K562 (cell line): ENCODE measurements at regions not wholly inside any gene's neighbourhood (a gene's known extent, or its start where the extent isn't known, plus 50 kb on each side); places are given as distances from the start of the nearest gene placed in this dataset.

ENCODE experiments used
- ATAC-seq: fragments of 200-7000 bp; cut with Tn5 transposase; 3 replicates; pipeline ENCODE4 v1.9.1; 2020; ENCODE audit warnings: moderate library complexity
- BruUV-seq: library from RNA; stranded (reverse); fragments of 400-500 nt; replicated peaks from 2 replicates; lab custom pipeline; 2021; lab: Mats Ljungman, UMichigan
- CTCF ChIA-PET: fragments of 300-600 bp; formaldehyde crosslinking; extraction: SDS; loops from one replicate; lab custom pipeline; 2021; ENCODE audit warnings: low intra/inter-chr PET ratio; lab: Yijun Ruan, JAX
- POLR2A ChIA-PET: fragments of 300-600, 350-650 bp; sonication (Branson Sonifier 250); formaldehyde crosslinking; extraction: SDS; loops from one replicate; lab custom pipeline; 2021; ENCODE audit warnings: antibody characterized with exemption, inconsistent platforms; lab: Yijun Ruan, JAX
- DNase-seq, 4 experiments: peaks; one replicate each; pipeline versions ENCODE4 v3.0.0 to v3.0.0-alpha.2; 2011 to 2018; ENCODE audit warnings: low spot score in 3 of 4, mixed read lengths in 3 of 4; ENCODE audit errors: extremely low read depth in 1 of 4
- FAIRE-seq: peaks from 2 replicates; lab custom pipeline; 2011; peaks lifted over from hg19 to GRCh38; lab: Jason Lieb, UNC
- H2AFZ ChIP-seq: 2 replicates; pipeline ENCODE4 v1.6.0; 2011; ENCODE audit warnings: low read depth, low read length, control low read depth, inconsistent platforms
- H3K27ac ChIP-seq: fragments of 200-600 bp; 3 replicates; pipeline ENCODE4 v1.8.0; 2011; ENCODE audit warnings: low read depth, mild to moderate bottlenecking, control low read depth, inconsistent platforms, low read length, moderate library complexity, mixed read lengths; ENCODE audit errors: extremely low read depth
- H3K27me3 ChIP-seq, 2 experiments: fragments of 300-600 bp in 1 of 2; 2 replicates in 1 of 2; 3 replicates in 1 of 2; pipeline versions ENCODE4 v1.6.0 to v1.8.0; 2011; ENCODE audit warnings: inconsistent platforms in 2 of 2, low read length in 2 of 2, mild to moderate bottlenecking in 1 of 2, mixed read lengths in 1 of 2, moderate library complexity in 1 of 2; ENCODE audit not compliant: control insufficient read depth in 2 of 2, insufficient read depth in 2 of 2
- H3K36me3 ChIP-seq: fragments of 300-600 bp; 3 replicates; pipeline ENCODE4 v1.8.0; 2011; ENCODE audit warnings: mild to moderate bottlenecking, low read length, inconsistent platforms; ENCODE audit not compliant: control insufficient read depth, insufficient read depth
- H3K4me1 ChIP-seq, 2 experiments: fragments of 200-600 bp in 1 of 2; replicated peaks in 1 of 2; 2 replicates in 1 of 2; 3 replicates in 1 of 2; pipeline versions ENCODE4 v1.5.1 to v1.8.0; 2011; ENCODE audit warnings: inconsistent platforms in 2 of 2, low read length in 2 of 2, mild to moderate bottlenecking in 1 of 2, mixed read lengths in 1 of 2, moderate library complexity in 1 of 2; ENCODE audit not compliant: control insufficient read depth in 2 of 2, insufficient read depth in 2 of 2
- H3K4me2 ChIP-seq: 2 replicates; pipeline ENCODE4 v1.6.1; 2011; ENCODE audit warnings: low read length, control low read depth, inconsistent platforms, mixed read lengths; ENCODE audit not compliant: insufficient read depth
- H3K4me3 ChIP-seq: fragments of 200-600 bp; sonication (generic), shearing (Covaris generic); 2 replicates; pipeline ENCODE4 v1.5.1; 2016; ENCODE audit warnings: control low read depth, inconsistent platforms
- H3K79me2 ChIP-seq: fragments of 200-600 bp; 3 replicates; pipeline ENCODE4 v1.8.0; 2011; ENCODE audit warnings: low read length, inconsistent platforms; ENCODE audit not compliant: control insufficient read depth, insufficient read depth
- H3K9ac ChIP-seq, 2 experiments: 2 replicates each; pipeline versions ENCODE4 v1.6.0 to v1.6.1; 2011; ENCODE audit warnings: low read depth in 2 of 2, low read length in 2 of 2, control low read depth in 1 of 2, inconsistent platforms in 1 of 2, mild to moderate bottlenecking in 1 of 2, mixed read lengths in 1 of 2; ENCODE audit not compliant: insufficient read depth in 1 of 2
- H3K9me1 ChIP-seq: one replicate; pipeline ENCODE4 v1.6.0; 2011; ENCODE audit warnings: inconsistent platforms, mild to moderate bottlenecking, low read length, moderate library complexity; ENCODE audit not compliant: control insufficient read depth, insufficient read depth
- H3K9me3 ChIP-seq: replicated peaks from 2 replicates; pipeline ENCODE4 v1.5.1; 2011; ENCODE audit warnings: low read depth, low read length, inconsistent platforms; ENCODE audit not compliant: control insufficient read depth, insufficient read depth
- H4K20me1 ChIP-seq: replicated peaks from 2 replicates; pipeline ENCODE4 v1.6.1; 2011; ENCODE audit warnings: low read length, inconsistent platforms, mixed read lengths; ENCODE audit not compliant: control insufficient read depth, insufficient read depth
- ATF7 ChIP-seq: fragments of 450-650 bp; IDR thresholded peaks from 2 replicates; pipeline ENCODE4 v1.7.1; 2014; ENCODE audit warnings: mild to moderate bottlenecking, moderate library complexity
- CXXC5 ChIP-seq: fragments of 250-450 bp; sonication (Bioruptor Pico); IDR thresholded peaks from 2 replicates; pipeline ENCODE4 v1.8.0; 2022; ENCODE audit warnings: inconsistent platforms, mild to moderate bottlenecking, moderate library complexity
- ETV1 ChIP-seq: fragments of 450-650 bp; conservative IDR thresholded peaks from 2 replicates; pipeline ENCODE4 v1.6.1; 2016; ENCODE audit warnings: missing genetic modification characterization, control low read depth, low read depth, missing compliant biosample characterization
- GABPA ChIP-seq: fragments of 200-800 bp; sonication (Bioruptor generic); conservative IDR thresholded peaks from 2 replicates; pipeline ENCODE4 v1.6.1; 2016; ENCODE audit warnings: low read depth, missing genetic modification characterization, missing compliant biosample characterization
- IFI16 ChIP-seq: fragments of 250-450 bp; sonication (Bioruptor Pico); IDR thresholded peaks from 2 replicates; pipeline ENCODE4 v2.1.2; 2022; ENCODE audit warnings: mild to moderate bottlenecking, inconsistent platforms
- ILK ChIP-seq: fragments of 450-650 bp; IDR thresholded peaks from 2 replicates; pipeline ENCODE4 v1.6.1; 2016; ENCODE audit warnings: missing genetic modification characterization, low read depth, mild to moderate bottlenecking, missing compliant biosample characterization, moderate library complexity, borderline replicate concordance
- JUND ChIP-seq, 2 experiments: IDR thresholded peaks; 2 replicates in 1 of 2; 3 replicates in 1 of 2; pipeline ENCODE4 v1.6.1; 2011; ENCODE audit warnings: borderline replicate concordance in 2 of 2, low read depth in 2 of 2, low read length in 2 of 2, improper control_type of control experiment in 1 of 2, missing biosample characterization in 1 of 2, missing genetic modification characterization in 1 of 2, missing genetic modification reagents in 1 of 2
- MTF1 ChIP-seq: fragments of 250-450 bp; sonication (Bioruptor Pico); IDR thresholded peaks from 2 replicates; pipeline ENCODE4 v1.9.0; 2021; ENCODE audit warnings: moderate library complexity, mild to moderate bottlenecking, inconsistent platforms, borderline replicate concordance
- PTTG1 ChIP-seq: fragments of 450-650 bp; IDR thresholded peaks from 2 replicates; pipeline ENCODE4 v1.6.1; 2016; ENCODE audit warnings: low read depth, mild to moderate bottlenecking, missing genetic modification characterization, missing compliant biosample characterization
- THRAP3 ChIP-seq: fragments of 450-650 bp; IDR thresholded peaks from 2 replicates; pipeline ENCODE4 v1.6.1; 2016; ENCODE audit warnings: mild to moderate bottlenecking, inconsistent platforms, borderline replicate concordance
- TSC22D4 ChIP-seq: fragments of 450-650 bp; IDR thresholded peaks from 2 replicates; pipeline ENCODE4 v1.6.1; 2016; ENCODE audit warnings: missing genetic modification characterization, missing biosample characterization, control low read depth
- YY1 ChIP-seq, 3 experiments: IDR thresholded peaks; 2 replicates each; pipeline ENCODE4 v1.6.1; 2011; ENCODE audit warnings: low read length in 2 of 3, mild to moderate bottlenecking in 2 of 3, moderate library complexity in 2 of 3, borderline replicate concordance in 1 of 3, control low read depth in 1 of 3, low read depth in 1 of 3; ENCODE audit not compliant: insufficient read depth in 3 of 3, insufficient replicate concordance in 2 of 3, control insufficient read depth in 1 of 3, insufficient read length in 1 of 3; ENCODE audit errors: extremely low read depth in 1 of 3
- ZNF133 ChIP-seq: fragments of 250-450 bp; sonication (Bioruptor Pico); IDR thresholded peaks from 2 replicates; pipeline ENCODE4 v1.4.0; 2020; ENCODE audit warnings: mild to moderate bottlenecking
- ZNF184 ChIP-seq: sonication (generic); formaldehyde crosslinking; IDR thresholded peaks from 2 replicates; pipeline ENCODE4 v1.5.0; 2020; ENCODE audit warnings: missing genetic modification reagents
- ZNF347 ChIP-seq: fragments of 450-650 bp; formaldehyde crosslinking; IDR thresholded peaks from 2 replicates; pipeline ENCODE4 v1.4.0; 2020; ENCODE audit warnings: low read depth, mild to moderate bottlenecking, moderate library complexity
- WGBS: fragments of 100-300 bp; shearing (Covaris generic); methylation state at CpG from one replicate; pipeline ENCODE4 v1.1.6; 2016; ENCODE audit warnings: low coverage, mixed read lengths; ENCODE audit not compliant: insufficient coverage; ENCODE audit errors: missing lambda C conversion rate; 5-methylcytosine and 5-hydroxymethylcytosine counted together
- in situ Hi-C: fragments of 300-500 bp; cut with MboI; formaldehyde crosslinking; loops from 4 replicates; pipeline ENCODE4 v1.15.0; 2018; ENCODE audit warnings: inconsistent platforms, mixed read lengths
- intact Hi-C: fragments of 100-400 bp; cut with micrococcal nuclease; formaldehyde crosslinking; loops from 2 replicates; pipeline ENCODE4 v1.14.2; 2022
- TF ChIP-seq, protein P1 (sequence below): fragments of 450-650 bp; IDR thresholded peaks from 2 replicates; pipeline ENCODE4 v1.6.1; 2016; ENCODE audit warnings: antibody characterized with exemption

DNA sequence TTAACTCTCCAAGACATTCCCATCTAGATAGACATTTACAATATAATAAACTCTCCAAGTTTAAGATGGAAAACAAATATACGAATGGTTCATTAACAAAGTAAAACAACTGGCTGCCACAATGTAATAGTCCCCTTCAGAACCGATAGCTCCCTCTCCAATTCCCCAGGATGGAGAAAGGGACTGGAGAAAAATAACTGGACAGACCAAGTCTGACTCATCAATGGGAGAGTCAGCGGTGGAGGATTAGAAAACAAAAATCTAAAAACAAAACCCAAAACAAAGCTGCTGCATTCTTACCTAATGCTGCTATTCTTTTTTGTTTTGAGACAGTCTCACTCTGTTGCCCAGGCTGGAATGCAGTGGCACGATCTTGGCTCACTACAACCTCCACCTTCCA lies 468.1 kb downstream of the SHQ1 start:
- FAIRE-seq: no peak
- POLR2A ChIA-PET: no interaction called here

GRCh38 chr3:72379500-72380187 lies 468.6 kb downstream of the SHQ1 start:
- no peak overlapping the region for H3K27ac ChIP-seq
- peaks cover 40% of the 10 kb centered on the region for H4K20me1 ChIP-seq
- intact Hi-C loops: no loop called here
- POLR2A ChIA-PET: no interaction called here
- no peak overlapping the region for H3K4me2 ChIP-seq
- ATAC-seq (no peak), DNase-seq (no peak), FAIRE-seq (no peak)
- H2AFZ ChIP-seq: no peak overlapping the region
- H3K4me1 ChIP-seq: peaks cover 0 to 21% of the 10 kb centered on the region in 2 experiments; a peak in 3 of 5 replicates
- no peaks in the 10 kb centered on the region for H3K27me3 ChIP-seq
- H3K79me2 ChIP-seq: peaks cover 67% of the 10 kb centered on the region
- BruUV-seq: no TSS peak
- peaks cover 51% of the 10 kb centered on the region for H3K36me3 ChIP-seq
- 79% methylated on average over 1 of the region's 1 CpG for WGBS
- H3K9me1 ChIP-seq: no peaks in the 10 kb centered on the region
- CTCF ChIA-PET: no interaction called here
- H3K9me3 ChIP-seq: no peaks in the 10 kb centered on the region
- in situ Hi-C loops: no loop called here
- H3K9ac ChIP-seq: no peak overlapping the region
- no peak overlapping the region for H3K4me3 ChIP-seq
- TF ChIP-seq TSC22D4 (no peak), IFI16 (no peak), GABPA (tag) (no peak), CXXC5 (CRISPR knock-in tag) (no peak), PTTG1 (no peak), ZNF347 (no peak), ETV1 (no peak), ILK (tag) (no peak), ZNF184 (no peak), ATF7 (no peak), ZNF133 (CRISPR knock-in tag) (no peak), MTF1 (CRISPR knock-in tag) (no peak), THRAP3 (no peak)
- TF ChIP-seq, protein P1, sequence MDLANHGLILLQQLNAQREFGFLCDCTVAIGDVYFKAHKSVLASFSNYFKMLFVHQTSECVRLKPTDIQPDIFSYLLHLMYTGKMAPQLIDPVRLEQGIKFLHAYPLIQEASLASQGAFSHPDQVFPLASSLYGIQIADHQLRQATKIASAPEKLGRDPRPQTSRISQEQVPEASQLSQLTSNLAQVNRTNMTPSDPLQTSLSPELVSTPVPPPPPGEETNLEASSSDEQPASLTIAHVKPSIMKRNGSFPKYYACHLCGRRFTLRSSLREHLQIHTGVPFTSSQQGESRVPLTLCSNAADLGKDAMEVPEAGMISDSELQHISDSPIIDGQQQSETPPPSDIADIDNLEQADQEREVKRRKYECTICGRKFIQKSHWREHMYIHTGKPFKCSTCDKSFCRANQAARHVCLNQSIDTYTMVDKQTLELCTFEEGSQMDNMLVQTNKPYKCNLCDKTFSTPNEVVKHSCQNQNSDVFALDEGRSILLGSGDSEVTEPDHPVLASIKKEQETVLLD: no peak

More for the DNA sequence above, 468.1 kb downstream of the SHQ1 start:
- Histone ChIP-seq H3K9ac (no peak overlapping the region), H4K20me1 (peaks cover 46% of the 10 kb centered on the region), H3K27me3 (no peaks in the 10 kb centered on the region), H3K27ac (no peak overlapping the region), H3K9me3 (no peaks in the 10 kb centered on the region), H2AFZ (no peak overlapping the region), H3K36me3 (peaks cover 52% of the 10 kb centered on the region), H3K9me1 (no peaks in the 10 kb centered on the region), H3K4me3 (no peak overlapping the region), H3K79me2 (peaks cover 73% of the 10 kb centered on the region), H3K4me1 (peaks cover 0 to 25% of the 10 kb centered on the region in 2 experiments; a peak in 3 of 5 replicates), H3K4me2 (no peak overlapping the region)
- no peak for ATAC-seq
- TF ChIP-seq JUND (IDR thresholded peaks at IDR 0.05; ENCODE audit: borderline replicate concordance, low read depth, low read length) (0 out of 2 replicates have a peak, but pooled peaks have one; percentile 15), JUND (tag; IDR thresholded peaks at IDR 0.05; ENCODE audit: borderline replicate concordance, low read depth, low read length) (no peak), YY1 (IDR thresholded peaks at IDR 0.05; ENCODE audit: borderline replicate concordance in 1 of 3, control insufficient read depth in 1 of 3, extremely low read depth in 1 of 3, insufficient read depth in 3 of 3, insufficient read length in 1 of 3, insufficient replicate concordance in 2 of 3, low read depth in 1 of 3, low read length in 2 of 3) (no peak)
- CTCF ChIA-PET: no interaction called here
- intact Hi-C loops: no loop called here
- no TSS peak for BruUV-seq
- WGBS: 51% methylated on average over 3 of the region's 4 CpGs
- in situ Hi-C loops: no loop called here
- no peak for DNase-seq
